ENCODE measurements at regions not wholly inside any gene's neighbourhood (a gene's known extent, or its start where the extent isn't known, plus 50 kb on each side); places are given as distances from the start of the nearest gene placed in this dataset.
A peak's percentile ranks its signal among the peaks of the same experiment; 100 is the strongest.

DNA sequence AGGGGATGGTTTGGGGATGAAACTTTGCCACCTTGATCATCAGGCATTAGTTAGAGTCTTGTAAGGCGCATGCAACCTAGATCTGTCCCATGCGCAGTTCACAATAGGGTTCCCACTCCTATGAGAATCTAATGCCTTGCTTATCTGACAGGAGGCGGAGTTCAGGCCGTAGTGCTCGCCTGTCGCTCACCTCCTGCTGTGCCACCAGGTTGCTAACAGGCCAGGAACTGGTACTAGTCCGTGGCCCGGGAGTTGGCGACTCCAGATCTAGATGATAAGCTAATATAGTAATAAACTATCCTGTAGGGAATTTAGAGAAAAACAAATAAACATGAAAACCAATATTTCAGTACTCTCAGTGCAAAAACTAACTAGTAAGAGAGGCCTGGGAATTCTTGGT is 155.4 kb upstream of the ANO5 start:
- Histone ChIP-seq H3K4me2 (no peak overlapping the region), H3K27ac (no peak overlapping the region), H3K4me1 (no peaks in the 10 kb centered on the region), H3K9me3 (no peaks in the 10 kb centered on the region), H3K4me3 (no peak overlapping the region)
- DNase-seq (ENCODE audit: low read depth in 1 of 2, low spot score in 1 of 2) (no peak), ATAC-seq (no peak), FAIRE-seq (no peak)
- TF ChIP-seq, protein P1, sequence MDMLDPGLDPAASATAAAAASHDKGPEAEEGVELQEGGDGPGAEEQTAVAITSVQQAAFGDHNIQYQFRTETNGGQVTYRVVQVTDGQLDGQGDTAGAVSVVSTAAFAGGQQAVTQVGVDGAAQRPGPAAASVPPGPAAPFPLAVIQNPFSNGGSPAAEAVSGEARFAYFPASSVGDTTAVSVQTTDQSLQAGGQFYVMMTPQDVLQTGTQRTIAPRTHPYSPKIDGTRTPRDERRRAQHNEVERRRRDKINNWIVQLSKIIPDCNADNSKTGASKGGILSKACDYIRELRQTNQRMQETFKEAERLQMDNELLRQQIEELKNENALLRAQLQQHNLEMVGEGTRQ (IDR thresholded peaks at IDR 0.05): no peak
- TF ChIP-seq HOXA7 (CRISPR knock-in tag; IDR thresholded peaks at IDR 0.05) (no peak), PHF8 (IDR thresholded peaks at IDR 0.05; ENCODE audit: borderline replicate concordance, low read depth) (no peak), CEBPB (IDR thresholded peaks at IDR 0.05) (no peak), POLR2AphosphoS2 (conservative IDR thresholded peaks at IDR 0.05; ENCODE audit: low read length) (no peak), NR3C1 (IDR thresholded peaks at IDR 0.05) (no peak), MAZ (IDR thresholded peaks at IDR 0.05; ENCODE audit: borderline replicate concordance, low read depth, low read length) (no peak), ZC3H11A (IDR thresholded peaks at IDR 0.05) (no peak), RCOR1 (IDR thresholded peaks at IDR 0.05; ENCODE audit: low read depth, low read length) (no peak), MAFK (IDR thresholded peaks at IDR 0.05; ENCODE audit: partially characterized antibody) (no peak), TFCP2L1 (CRISPR knock-in tag; IDR thresholded peaks at IDR 0.05) (no peak)
- TF ChIP-seq, protein P2, sequence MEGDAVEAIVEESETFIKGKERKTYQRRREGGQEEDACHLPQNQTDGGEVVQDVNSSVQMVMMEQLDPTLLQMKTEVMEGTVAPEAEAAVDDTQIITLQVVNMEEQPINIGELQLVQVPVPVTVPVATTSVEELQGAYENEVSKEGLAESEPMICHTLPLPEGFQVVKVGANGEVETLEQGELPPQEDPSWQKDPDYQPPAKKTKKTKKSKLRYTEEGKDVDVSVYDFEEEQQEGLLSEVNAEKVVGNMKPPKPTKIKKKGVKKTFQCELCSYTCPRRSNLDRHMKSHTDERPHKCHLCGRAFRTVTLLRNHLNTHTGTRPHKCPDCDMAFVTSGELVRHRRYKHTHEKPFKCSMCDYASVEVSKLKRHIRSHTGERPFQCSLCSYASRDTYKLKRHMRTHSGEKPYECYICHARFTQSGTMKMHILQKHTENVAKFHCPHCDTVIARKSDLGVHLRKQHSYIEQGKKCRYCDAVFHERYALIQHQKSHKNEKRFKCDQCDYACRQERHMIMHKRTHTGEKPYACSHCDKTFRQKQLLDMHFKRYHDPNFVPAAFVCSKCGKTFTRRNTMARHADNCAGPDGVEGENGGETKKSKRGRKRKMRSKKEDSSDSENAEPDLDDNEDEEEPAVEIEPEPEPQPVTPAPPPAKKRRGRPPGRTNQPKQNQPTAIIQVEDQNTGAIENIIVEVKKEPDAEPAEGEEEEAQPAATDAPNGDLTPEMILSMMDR (IDR thresholded peaks at IDR 0.05): no peak
- TF ChIP-seq, protein P3, sequence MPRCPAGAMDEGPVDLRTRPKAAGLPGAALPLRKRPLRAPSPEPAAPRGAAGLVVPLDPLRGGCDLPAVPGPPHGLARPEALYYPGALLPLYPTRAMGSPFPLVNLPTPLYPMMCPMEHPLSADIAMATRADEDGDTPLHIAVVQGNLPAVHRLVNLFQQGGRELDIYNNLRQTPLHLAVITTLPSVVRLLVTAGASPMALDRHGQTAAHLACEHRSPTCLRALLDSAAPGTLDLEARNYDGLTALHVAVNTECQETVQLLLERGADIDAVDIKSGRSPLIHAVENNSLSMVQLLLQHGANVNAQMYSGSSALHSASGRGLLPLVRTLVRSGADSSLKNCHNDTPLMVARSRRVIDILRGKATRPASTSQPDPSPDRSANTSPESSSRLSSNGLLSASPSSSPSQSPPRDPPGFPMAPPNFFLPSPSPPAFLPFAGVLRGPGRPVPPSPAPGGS (IDR thresholded peaks at IDR 0.05): no peak
- CTCF ChIA-PET: no interaction called here
- POLR2A ChIA-PET: no interaction called here
- WGBS (ENCODE audit: missing lambda C conversion rate): 47% methylated on average over 9 of the region's 9 CpGs

DNA sequence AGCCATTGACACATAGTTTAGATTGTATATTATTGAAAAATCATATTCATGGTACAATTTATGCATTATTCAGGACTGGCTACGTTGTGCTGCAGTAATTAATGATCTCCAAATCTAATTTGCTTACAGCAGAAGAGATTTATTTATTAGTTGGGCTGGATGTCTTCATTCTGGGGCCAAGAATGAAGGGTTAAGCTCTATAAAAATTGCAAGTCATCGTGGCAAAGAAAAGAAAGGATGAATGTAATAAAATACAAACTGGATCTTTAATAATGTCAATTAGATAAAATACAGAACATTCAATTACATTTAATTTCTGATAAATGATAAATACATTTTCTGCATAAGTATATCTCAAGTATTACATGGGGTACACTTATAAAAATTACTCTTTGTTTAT is 151.8 kb upstream of the ANO5 start:
- Histone ChIP-seq H3K9me3 (no peaks in the 10 kb centered on the region), H3K4me3 (no peak overlapping the region), H3K27ac (no peak overlapping the region), H3K4me2 (no peak overlapping the region), H3K4me1 (0 out of 3 replicates have a peak, but pooled peaks cover 7% of the 10 kb centered on the region)
- CTCF ChIA-PET: interaction anchor here (0.7 kb wide), 1 partner anchor 1393 kb away, joined by 3 read pairs; no protein-coding TSS in a partner anchor
- TF ChIP-seq, protein P2 (IDR thresholded peaks at IDR 0.05): no peak
- peak; percentile 81 for TF ChIP-seq NFE2L2 (conservative IDR thresholded peaks at IDR 0.05; ENCODE audit: low read length)
- TF ChIP-seq ZFP36 (IDR thresholded peaks at IDR 0.05; ENCODE audit: borderline replicate concordance, partially characterized antibody): no peak
- TF ChIP-seq RARB (CRISPR knock-in tag; IDR thresholded peaks at IDR 0.05): no peak
- TF ChIP-seq CBX2 (IDR thresholded peaks at IDR 0.05; ENCODE audit: borderline replicate concordance, low read depth): no peak
- peak; percentile 34 for TF ChIP-seq MAFK (IDR thresholded peaks at IDR 0.05; ENCODE audit: partially characterized antibody)
- TF ChIP-seq KDM1A (IDR thresholded peaks at IDR 0.05; ENCODE audit: low read depth): no peak
- TF ChIP-seq NPAS2 (CRISPR knock-in tag; IDR thresholded peaks at IDR 0.05; ENCODE audit: borderline replicate concordance): no peak
- no peak for TF ChIP-seq PHF8 (IDR thresholded peaks at IDR 0.05; ENCODE audit: borderline replicate concordance, low read depth)
- TF ChIP-seq POLR2AphosphoS2 (conservative IDR thresholded peaks at IDR 0.05; ENCODE audit: low read length): no peak
- TF ChIP-seq CHD4 (IDR thresholded peaks at IDR 0.05; ENCODE audit: borderline replicate concordance): no peak
- POLR2A ChIA-PET: no interaction called here
- ATAC-seq (no peak), FAIRE-seq (no peak), DNase-seq (ENCODE audit: low read depth in 1 of 2, low spot score in 1 of 2) (no peak)
- 12% methylated on average over 2 of the region's 2 CpGs for WGBS (ENCODE audit: missing lambda C conversion rate)

All from A549 (cell line).